Thyroid gland (tissue), 4 donors: ENCODE measurements at regions not wholly inside any gene's neighbourhood (a gene's known extent, or its start where the extent isn't known, plus 50 kb on each side); places are given as distances from the start of the nearest gene placed in this dataset.

Experiments used
- CTCF ChIP-seq, 6 experiments: fragments of 200-600 bp in 3 of 6; fragments of 450-650 bp in 3 of 6; sonication (generic) in 3 of 6; IDR thresholded peaks; one replicate each; pipeline ENCODE4 v1.5.1; 2016 to 2019; ENCODE audit warnings: antibody characterized with exemption in 6 of 6, mild to moderate bottlenecking in 2 of 6, inconsistent platforms in 1 of 6, moderate library complexity in 1 of 6
- POLR2A ChIP-seq, 2 donors: fragments of 450-650 bp; IDR thresholded peaks; one replicate each; pipeline ENCODE4 v1.6.1; 2017; ENCODE audit warnings: antibody characterized with exemption in 2 of 2, mild to moderate bottlenecking in 2 of 2, moderate library complexity in 1 of 2

- TF ChIP-seq CTCF (IDR thresholded peaks at IDR 0.05): no peak
- TF ChIP-seq POLR2A (IDR thresholded peaks at IDR 0.05): no peak
These were observed 69.9 kb upstream of the LMNB1 start for GRCh38 chr5:126707080-126707479.
